NCI-H2107 treated with DMSO at 0.1 percent for 48 hours (cell line): ENCODE measurements at regions not wholly inside any gene's neighbourhood (a gene's known extent, or its start where the extent isn't known, plus 50 kb on each side); places are given as distances from the start of the nearest gene placed in this dataset.

Experiments
- DNase-seq: peaks from one replicate; lab custom pipeline; 2025; ENCODE audit not compliant: unreplicated experiment; lab: John Stamatoyannopoulos, UW

DNA sequence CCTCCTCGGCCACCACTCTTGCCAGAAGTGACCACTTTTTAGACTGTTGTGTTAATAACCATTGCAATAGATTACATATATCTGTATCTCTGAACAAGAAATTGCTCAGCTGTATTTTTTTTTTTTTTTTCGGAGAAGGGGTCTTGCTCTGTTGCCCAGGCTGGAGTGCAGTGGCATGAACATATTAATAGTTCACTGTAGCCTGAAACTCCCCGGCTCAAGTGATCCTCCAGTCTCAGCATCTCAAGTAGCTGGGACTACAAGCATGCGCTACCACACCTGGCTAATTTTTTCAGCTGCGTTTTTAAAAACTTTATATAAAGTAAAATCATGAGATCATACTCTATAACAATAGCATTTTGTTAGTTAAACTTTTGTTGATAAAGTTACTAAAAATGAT lies 609.0 kb downstream of the ZNF385D start:
- DNase-seq, result no peak

DNA sequence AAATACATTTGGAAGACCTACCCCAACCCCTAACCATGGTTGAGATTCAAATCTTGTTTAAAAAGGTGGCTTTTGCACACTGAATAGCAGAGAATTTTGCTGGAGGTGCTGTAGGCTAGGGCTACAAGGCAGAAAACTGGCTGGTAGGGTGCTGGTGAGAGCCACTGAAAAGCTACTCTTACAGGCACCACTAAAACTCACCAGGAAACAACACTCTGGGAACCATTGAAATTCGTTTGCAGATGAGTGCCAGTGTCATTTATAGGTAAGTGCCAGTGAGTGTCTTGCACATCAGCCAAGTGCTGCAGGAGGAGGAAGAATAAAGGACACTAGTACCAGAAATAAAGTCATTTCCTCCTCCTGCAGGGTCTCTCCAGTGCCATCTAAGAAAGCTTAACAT lies 610.2 kb downstream of the ZNF385D start:
- DNase-seq, result no peak

DNA sequence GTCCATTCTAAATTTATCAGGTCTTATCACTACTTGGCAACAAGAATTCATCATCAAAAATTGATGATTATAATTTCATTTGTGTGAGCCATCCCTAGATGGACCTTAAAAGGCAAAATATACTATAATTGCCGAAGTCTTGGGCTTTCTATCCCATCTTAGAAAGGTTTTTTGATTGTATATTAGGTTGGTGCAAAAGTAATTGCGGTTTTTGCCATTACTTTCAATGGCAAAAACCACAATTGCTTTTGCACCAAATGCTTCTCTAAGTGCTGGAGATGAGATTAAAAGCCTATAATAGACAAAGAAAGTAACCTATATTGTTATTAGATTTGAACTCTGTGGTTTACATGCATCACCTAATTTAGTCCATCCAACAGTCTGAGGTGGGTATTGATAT lies 612.9 kb downstream of the ZNF385D start:
- no peak for DNase-seq

GRCh38 chr3:21132896-21133295 lies 618.1 kb downstream of the ZNF385D start:
- DNase-seq, result no peak

DNA sequence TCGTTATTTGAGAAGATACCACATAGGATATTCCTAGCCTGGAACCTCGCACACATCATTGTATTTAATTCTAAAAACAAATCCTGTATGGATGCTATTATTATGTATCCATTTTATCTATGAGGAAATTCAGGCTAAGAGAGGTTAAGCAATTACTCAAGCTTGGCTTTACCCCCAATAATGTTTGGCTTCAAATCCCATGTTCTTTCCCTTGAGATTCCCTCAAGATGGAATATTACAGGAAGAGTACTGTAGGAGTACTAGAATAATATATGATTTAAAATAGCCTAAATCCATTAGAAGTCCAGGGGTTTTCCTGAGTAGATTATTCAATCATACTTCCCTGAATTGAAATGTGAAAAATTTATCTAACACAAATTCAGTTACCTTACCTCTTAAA lies 630.2 kb downstream of the ZNF385D start:
- no peak for DNase-seq

GRCh38 chr3:21117370-21117769 lies 633.6 kb downstream of the ZNF385D start:
- no peak for DNase-seq

DNA sequence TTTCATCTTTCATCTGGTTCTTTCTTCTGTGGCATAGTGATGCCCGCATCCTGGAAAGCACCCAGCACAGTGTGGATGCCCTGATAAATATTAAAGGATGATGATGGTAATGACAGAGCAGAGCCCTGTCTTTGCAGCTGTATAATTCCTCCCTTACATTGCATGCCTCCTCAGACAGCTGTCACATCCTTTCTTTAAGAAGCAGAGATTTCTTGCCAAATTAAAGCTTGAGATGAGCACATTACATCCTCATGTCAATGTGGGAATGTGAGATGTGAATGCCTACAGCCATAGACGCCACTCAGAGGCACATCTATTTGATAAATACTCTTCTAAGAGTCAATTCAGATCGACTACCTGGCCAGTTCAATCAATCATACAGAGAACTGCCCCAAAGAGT lies 642.0 kb downstream of the ZNF385D start:
- DNase-seq, result no peak

GRCh38 chr3:21105784-21106183 lies 645.2 kb downstream of the ZNF385D start:
- DNase-seq, result no peak

- DNase-seq, result no peak
Observed at GRCh38 chr3:21100656-21101359, 650.2 kb downstream of the ZNF385D start.

DNA sequence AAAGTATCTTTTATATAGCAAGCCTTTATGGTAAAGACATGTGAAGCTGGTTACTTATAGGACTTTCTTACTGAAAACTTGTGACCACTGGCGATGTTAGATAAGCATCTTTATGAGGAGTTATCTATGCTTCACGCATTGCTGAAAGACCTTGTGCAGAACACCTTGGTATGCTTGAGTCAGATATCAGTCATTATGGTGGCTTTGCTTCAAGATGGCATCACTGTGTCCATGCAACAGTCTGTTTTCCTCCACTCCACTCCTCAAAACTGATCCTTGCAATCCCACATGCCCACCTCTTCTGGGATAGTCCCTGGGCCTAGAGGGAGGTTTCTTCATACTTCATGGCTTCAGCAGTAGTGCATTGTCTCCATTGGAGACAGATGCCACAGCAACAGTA lies 656.3 kb downstream of the ZNF385D start:
- no peak for DNase-seq

GRCh38 chr3:21073561-21073960 lies 677.4 kb downstream of the ZNF385D start:
- DNase-seq, result no peak

GRCh38 chr3:21067031-21067813 lies 683.8 kb downstream of the ZNF385D start:
- DNase-seq, result no peak

DNA sequence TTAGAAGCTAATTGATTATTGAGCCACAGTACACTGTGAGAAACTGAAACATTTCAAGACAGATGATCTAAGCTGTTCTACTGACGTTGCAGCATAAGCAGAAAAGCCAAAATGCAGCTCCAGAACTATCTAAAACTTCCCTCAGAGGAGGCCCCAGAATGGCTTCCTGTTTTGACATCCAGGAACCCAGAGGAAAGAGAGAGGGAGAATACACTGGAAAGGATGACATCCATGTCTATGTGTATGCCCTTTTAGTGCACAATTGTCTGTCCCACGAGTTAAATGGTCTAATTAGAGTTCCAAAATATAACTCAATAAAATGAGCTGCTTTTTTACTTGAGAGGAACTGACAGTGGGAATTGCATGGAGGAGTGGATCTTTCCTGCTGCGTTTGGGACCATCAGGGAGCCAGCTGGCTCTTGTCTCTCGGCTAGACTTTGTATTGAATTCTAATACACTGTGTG lies 688.1 kb downstream of the ZNF385D start:
- no peak for DNase-seq

DNA sequence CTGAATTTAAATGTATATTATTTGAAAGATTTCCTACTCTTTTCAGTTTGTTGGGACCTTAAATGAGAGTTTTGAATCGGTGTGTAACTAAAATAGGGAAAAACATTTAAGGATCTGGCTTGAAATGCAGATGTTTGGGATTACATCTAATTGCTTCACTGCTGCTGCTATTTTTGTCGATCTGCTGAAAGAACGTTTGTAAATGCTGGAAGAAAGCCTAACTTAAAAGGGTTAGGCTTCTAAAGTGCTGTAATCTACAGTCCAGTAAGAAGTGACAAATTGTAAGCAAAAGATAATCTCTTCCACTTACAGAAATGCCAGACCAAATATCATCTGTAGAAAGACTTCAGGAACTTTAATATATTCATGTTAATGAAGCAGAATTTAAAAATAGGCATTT lies 691.6 kb downstream of the ZNF385D start:
- no peak for DNase-seq

- no peak for DNase-seq
Observed at GRCh38 chr3:21056293-21056692, 694.7 kb downstream of the ZNF385D start.

DNA sequence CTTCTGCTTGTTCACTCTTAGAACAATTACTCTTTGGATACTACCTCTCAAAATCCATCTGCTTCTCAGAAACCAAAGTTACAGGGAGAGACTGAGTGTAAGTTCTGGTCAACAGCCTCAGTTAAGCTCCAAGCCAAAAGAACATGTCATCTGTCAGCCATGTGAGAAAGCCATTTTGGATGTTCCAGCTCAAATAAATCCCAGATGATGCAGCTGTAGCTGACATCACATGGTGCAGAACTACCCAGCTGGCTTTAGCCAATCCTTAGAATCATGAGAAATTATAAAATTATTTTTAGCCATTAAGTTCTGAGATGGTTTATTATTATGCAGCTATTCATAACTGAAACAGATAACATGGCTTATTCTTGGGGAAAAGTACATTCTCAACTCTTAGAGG lies 696.0 kb downstream of the ZNF385D start:
- DNase-seq, result no peak

GRCh38 chr3:21054064-21054463 lies 696.9 kb downstream of the ZNF385D start:
- no peak for DNase-seq

DNA sequence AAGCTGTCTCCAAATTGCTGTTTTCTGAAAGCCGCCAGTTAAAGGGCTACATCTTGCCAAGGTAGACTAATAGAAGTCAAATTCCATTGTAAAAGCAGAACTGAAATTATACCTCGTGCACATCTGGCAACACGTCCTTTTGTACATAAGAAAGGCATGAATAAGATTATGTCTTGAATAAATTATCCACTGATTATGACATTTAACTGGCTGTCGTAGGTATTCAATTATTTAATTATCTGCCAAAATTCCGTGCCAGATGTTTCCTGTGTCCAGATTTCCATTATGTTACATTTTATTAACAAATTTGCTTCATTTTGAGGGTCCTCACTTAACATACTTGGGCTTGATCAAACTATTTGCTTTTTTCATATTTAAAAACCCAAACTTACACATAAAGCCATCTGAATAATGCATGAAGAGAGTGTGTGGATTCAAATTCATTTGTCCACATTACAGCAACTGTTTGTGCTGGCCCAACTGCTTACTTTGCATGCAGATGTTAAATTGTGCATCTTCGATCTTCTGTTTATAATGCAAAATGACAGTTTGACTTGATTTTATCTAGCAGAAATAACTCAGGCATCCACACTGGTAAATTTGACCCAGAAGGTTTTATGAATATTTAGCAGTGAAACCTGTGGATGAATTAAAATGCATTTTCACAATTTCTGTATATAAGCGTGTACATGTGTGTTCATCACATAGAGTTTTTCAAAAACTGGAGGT lies 701.5 kb downstream of the ZNF385D start:
- DNase-seq, result no peak

- DNase-seq, result no peak
Observed at GRCh38 chr3:21043139-21043538, 707.9 kb downstream of the ZNF385D start.

- no peak for DNase-seq
Observed at GRCh38 chr3:21042184-21042583, 708.8 kb downstream of the ZNF385D start.

GRCh38 chr3:21041621-21042020 lies 709.4 kb downstream of the ZNF385D start:
- no peak for DNase-seq

DNA sequence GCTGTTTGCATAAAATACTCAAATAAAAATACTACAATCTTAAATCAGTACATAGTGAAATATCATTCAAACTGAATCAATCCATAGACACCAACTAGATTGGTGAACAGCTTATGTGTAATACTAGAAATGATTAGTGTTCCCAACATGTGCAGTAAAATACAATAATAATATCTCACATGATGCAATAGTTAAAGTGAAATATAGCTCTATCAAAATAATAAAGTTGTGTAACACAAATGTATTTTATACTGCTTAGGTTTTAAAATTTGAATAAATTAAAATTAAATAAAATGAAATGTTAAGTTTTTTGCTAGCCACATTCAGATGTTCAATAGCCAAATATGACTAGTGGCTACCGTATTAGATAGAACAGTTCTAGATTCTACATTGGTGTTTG lies 714.1 kb downstream of the ZNF385D start:
- no peak for DNase-seq
